ENCODE measurements at regions not wholly inside any gene's neighbourhood (a gene's known extent, or its start where the extent isn't known, plus 50 kb on each side); places are given as distances from the start of the nearest gene placed in this dataset.

GRCh38 chr1:162966613-162967012, 102.5 kb upstream of the RGS4 start:
- DNase-seq (ENCODE audit: low read depth): no peak

- no peak for DNase-seq (ENCODE audit: low read depth)
These were observed 103.9 kb upstream of the CCDC190 start for GRCh38 chr1:162964901-162965300.

DNA sequence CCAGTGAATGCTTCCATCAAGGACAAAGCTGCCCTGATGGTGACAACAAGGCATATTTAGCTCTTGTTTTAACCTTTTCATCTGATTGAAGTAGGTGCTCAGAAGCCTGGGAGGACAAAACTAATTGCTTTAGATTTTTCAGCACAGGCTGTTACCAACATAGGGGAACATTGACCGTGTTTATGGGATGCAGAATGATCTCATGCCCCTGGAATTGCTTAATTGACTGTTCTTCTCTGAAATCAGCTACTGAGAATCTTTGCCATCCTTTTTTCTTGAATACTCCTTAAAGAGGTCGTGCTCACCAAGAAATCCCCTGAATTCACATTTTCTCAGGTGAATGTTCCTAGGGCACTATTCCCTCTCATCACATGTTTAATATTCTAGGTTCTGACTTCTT, 95.9 kb upstream of the CCDC190 start:
- peak; percentile 58 for DNase-seq (ENCODE audit: low read depth)

DNA sequence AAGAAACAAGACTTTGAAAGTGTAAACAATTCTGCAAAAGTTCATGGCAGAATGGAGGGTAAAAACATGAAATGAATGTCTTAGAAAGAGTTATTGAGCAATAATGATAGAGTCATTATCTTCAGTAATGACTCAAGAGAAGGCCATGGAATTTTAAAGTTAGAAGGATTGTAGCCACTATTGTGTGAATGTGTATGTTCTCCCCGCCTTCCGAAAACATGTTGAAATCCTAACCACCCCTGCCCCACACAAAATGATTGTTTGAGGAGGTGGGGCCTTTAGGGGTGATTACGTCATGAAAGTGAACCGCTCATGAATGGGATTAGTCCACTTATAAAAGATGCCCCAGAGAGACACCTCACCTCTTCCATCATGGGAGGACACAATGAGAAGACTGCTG, 93.8 kb upstream of the CCDC190 start:
- peak; percentile 86 for DNase-seq (ENCODE audit: low read depth)

- DNase-seq (ENCODE audit: low read depth): no peak
These were observed 92.0 kb upstream of the CCDC190 start for GRCh38 chr1:162952956-162953355.

DNA sequence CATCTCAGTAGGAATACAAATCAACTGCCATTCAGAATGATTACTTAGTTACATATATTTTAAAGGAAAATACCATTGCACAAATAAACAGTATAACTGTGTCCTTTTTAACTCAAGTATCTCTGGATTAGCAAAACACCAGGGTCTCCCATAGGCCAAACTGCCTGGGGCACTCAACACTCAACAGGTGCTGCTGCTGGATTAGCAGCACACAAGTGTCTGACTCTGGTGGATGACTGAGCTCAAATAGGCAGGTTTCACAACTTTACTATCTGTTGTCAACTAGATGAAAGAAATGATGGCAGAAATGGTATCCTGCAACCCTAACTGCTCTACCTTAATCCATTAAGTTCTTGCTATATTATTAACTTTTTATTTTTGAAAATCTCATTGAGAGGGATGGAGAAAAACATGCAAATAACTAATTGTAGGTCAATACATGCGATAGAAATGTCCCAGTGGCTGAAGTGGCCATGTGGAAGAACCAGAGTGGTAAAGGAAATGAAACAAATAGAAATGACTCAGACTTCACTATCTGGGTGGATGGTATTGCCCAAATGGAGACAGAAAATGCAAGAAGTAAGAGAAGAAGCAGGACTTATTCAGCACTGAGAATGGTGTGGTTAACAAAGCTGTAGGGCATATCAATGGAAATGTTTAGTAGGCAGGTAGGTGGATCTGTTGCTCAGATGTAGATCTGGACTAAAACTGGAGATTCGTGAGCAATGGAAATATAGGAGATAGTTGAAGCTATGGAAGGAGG, 90.8 kb upstream of the CCDC190 start:
- peak; percentile 46 for DNase-seq (ENCODE audit: low read depth)

- no peak for DNase-seq (ENCODE audit: low read depth)
These were observed 89.2 kb upstream of the CCDC190 start for GRCh38 chr1:162950187-162950586.

DNA sequence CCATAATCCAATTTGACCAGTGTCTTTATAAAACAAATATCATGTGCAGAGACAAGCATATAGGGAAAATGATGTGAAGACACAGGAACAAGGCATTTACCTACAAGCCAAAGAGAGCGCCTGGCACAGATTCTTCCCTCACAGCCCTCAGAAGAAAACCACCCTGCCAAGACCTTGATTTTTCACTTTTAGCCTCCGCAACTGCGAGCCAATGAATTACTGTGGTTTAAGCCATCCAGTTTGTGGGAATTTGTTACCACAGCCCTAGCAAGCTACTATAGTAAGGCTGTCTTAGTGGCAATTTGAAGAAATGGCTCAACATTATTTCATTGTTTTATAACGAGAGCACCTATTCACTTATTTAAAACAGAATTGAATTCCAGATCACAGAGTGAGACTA, 85.7 kb upstream of the CCDC190 start:
- no peak for DNase-seq (ENCODE audit: low read depth)

DNA sequence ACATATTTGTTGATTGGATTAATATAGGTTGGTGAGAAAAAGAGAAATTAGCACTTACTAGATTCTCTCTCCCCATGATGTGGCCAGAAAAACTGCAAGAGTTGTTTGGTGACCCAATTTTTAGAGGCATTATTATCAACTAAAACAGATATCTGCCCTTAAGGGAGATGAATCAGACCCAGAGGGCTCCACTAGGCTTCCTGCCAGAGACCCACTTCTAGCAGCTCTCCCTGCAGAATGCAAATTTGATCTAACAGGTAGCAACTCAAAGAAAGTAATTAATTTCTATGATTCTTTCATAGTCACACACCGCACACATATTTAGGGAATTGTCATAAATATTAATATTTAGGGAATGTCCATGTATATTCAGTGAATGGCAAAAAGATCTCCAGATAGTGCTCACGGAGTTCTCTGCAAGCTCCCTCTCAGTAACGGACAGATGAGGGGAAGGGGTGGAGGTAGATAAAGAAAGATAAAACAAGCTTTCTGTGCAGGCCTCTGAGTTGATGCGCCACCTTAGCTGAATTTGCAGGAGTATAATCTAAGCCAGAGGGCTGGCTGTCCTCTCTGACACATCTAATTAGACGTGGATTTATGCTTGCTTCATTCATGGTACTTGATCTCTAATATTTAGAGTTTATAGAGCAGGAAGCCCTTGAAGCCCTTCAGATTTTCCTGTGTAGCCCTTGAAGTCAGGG, 84.1 kb upstream of the CCDC190 start:
- DNase-seq (ENCODE audit: low read depth): no peak

GRCh38 chr1:162943622-162944021, 82.6 kb upstream of the CCDC190 start:
- DNase-seq (ENCODE audit: low read depth): peak; percentile 43

- DNase-seq (ENCODE audit: low read depth): peak; percentile 72
These were observed 82.1 kb upstream of the CCDC190 start for GRCh38 chr1:162942916-162943559.

DNA sequence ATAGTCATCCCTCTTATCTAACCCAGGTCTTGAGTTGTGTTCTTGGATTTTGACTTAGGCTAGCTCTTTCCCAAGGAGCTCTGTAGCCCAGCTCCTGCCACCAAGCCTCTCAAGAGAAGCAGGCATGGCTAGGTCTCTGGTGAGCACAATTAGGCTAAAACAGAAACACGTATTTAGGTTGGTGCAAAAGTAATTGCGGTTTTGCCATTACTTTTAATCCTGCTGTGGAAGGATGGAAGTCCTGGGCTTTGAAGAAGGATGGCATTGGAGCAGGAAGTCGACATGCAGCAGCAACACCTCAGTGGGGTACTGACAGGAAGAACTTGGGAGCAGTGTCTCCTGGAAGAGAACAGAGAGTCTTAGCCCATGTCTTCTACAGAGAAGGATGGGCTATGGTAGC, 80.0 kb upstream of the CCDC190 start:
- DNase-seq (ENCODE audit: low read depth): no peak

GRCh38 chr1:162939035-162939434, 78.1 kb upstream of the CCDC190 start:
- DNase-seq (ENCODE audit: low read depth): no peak

DNA sequence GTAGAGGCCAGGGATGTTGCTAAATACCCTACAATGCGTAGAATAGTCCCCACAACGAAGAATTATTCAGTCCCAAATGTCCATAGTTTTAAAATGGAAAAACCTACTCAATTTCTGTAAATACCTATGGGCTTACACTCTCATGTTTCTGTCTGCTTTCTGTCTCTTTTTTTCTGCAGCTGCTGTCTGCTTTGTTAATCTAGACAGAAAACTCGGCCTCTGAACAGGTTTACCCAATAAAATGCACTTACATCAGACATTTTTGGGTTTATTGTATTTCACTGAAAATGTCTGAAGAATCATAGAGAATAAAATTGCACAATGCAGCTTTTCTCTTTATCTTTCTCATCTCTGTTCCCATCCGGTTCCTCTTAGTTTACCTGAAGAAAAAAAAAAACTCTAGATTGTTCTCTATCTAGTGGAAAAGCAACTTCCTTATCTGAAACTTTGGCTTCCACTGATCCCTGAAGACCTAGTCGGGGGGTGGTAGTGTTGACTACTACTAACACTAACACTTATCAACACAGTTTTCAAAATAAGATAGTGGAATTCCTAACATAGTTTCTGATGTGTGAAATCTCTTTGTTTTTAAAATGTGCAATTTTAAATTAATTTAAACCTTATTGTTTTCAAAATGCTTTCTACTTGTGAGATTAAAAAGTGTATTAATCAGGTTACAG, 76.9 kb upstream of the CCDC190 start:
- DNase-seq (ENCODE audit: low read depth): no peak

DNA sequence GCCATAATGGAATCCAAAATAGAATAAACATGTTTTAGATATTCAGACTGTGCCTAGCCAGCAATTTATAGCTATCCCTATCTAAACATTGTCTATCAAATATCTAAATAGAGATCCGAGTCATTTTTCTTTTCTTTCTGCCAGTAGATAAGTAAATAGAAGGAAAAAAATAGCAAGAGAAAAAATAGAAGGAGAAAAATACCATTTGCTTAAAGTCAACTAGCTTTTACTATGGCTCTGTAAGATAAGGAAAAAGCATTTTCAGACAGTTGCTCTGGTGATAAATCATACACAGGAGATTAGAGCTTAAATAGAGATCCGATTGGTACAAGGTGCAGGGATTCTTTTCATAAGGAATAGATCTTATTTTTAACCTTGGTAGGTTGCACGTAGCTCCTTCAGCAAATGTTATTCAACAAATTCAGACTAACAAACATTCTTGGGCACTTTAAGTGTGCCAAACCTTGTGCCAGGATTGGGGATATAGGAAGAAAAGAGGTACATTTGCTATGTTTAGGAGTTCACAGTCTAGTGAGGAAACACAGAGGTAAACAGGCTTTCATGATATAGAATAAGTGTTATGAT, 70.1 kb upstream of the CCDC190 start:
- no peak for DNase-seq (ENCODE audit: low read depth)

- no peak for DNase-seq (ENCODE audit: low read depth)
These were observed 69.6 kb upstream of the CCDC190 start for GRCh38 chr1:162930532-162930931.

DNA sequence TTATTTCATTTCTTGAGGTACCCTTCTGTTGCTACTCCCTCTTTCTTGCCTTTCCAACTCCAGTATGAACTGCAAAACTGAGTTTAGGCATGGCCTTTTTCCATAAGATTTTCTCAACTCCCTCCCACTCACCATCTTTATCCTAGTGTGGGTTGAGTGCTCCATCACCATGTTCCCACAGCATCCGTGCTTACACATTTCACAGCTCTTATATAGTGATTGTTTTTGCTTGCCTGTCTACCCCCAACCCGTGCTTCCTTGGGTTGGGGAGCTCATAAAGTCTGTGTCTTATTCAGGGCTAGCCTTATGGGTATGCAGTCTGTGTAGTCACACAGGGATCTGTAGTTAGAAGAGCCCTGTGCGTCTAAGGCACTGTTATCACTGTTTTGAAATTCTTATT, 68.2 kb upstream of the CCDC190 start:
- DNase-seq (ENCODE audit: low read depth): no peak

GRCh38 chr1:162928141-162928540, 67.2 kb upstream of the CCDC190 start:
- no peak for DNase-seq (ENCODE audit: low read depth)

GRCh38 chr1:162927421-162927820, 66.4 kb upstream of the CCDC190 start:
- no peak for DNase-seq (ENCODE audit: low read depth)

DNA sequence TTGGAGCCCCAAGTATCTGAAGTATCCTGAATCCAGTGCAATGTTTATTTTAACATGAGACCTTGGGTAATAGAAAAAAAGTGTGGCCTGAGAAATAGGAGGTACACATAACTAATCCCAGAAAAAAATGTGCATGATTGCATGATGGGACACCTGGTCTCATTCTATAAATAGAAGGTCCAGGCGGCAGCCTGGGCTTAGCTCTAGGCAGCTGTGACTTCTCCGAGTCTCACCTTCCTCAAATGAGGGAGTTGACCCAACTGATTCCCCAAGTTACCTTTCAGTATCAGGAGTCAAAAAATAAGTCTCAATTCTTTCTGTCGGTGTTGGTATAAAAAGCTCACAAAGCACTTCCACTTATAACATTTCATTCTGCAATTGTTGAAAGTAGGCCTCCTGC, 65.9 kb upstream of the CCDC190 start:
- no peak for DNase-seq (ENCODE audit: low read depth)

DNA sequence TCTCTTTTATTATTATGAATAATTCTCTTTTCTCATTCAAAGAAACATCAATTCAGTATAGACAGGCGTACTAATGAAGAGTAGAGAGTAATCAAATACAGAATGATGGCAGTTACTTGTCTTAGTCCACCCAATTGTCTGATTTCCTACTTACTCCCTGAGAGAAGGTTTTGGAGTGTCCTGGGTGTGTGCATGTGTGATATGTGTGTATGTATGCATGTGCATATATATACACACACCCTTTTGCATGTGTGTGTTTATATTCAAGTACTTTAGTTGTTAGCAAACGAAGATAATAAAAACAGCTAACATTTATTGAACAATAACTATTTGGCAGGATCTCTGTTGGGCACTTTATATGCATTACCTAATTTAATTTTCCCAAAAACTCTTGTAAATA, 63.2 kb upstream of the CCDC190 start:
- DNase-seq (ENCODE audit: low read depth): no peak

GRCh38 chr1:162922201-162922600, 61.2 kb upstream of the CCDC190 start:
- DNase-seq (ENCODE audit: low read depth): no peak

Data from iris pigment epithelial cell (primary cell).